Gastrocnemius medialis (tissue), 4 donors: ENCODE measurements at regions not wholly inside any gene's neighbourhood (a gene's known extent, or its start where the extent isn't known, plus 50 kb on each side); places are given as distances from the start of the nearest gene placed in this dataset.

ENCODE experiments used
- POLR2A ChIP-seq, 2 donors: fragments of 450-650 bp; IDR thresholded peaks; one replicate each; pipeline ENCODE4 v1.6.1; 2017; ENCODE audit warnings: antibody characterized with exemption in 2 of 2, mild to moderate bottlenecking in 2 of 2, moderate library complexity in 2 of 2
- TF ChIP-seq, protein P1 (sequence below), 5 experiments: fragments of 450-650 bp in 3 of 5; fragments of 200-600 bp in 2 of 5; sonication (generic) in 2 of 5; IDR thresholded peaks in 4 of 5; conservative IDR thresholded peaks in 1 of 5; 1 replicate in 4 of 5; 2 replicates in 1 of 5; pipeline ENCODE4 v1.5.1; 2016 to 2019; ENCODE audit warnings: antibody characterized with exemption in 5 of 5, mild to moderate bottlenecking in 3 of 5, moderate library complexity in 3 of 5

GRCh38 chr9:86837345-86837744, 110.0 kb downstream of the GAS1 start:
- TF ChIP-seq, protein P1, sequence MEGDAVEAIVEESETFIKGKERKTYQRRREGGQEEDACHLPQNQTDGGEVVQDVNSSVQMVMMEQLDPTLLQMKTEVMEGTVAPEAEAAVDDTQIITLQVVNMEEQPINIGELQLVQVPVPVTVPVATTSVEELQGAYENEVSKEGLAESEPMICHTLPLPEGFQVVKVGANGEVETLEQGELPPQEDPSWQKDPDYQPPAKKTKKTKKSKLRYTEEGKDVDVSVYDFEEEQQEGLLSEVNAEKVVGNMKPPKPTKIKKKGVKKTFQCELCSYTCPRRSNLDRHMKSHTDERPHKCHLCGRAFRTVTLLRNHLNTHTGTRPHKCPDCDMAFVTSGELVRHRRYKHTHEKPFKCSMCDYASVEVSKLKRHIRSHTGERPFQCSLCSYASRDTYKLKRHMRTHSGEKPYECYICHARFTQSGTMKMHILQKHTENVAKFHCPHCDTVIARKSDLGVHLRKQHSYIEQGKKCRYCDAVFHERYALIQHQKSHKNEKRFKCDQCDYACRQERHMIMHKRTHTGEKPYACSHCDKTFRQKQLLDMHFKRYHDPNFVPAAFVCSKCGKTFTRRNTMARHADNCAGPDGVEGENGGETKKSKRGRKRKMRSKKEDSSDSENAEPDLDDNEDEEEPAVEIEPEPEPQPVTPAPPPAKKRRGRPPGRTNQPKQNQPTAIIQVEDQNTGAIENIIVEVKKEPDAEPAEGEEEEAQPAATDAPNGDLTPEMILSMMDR (IDR thresholded peaks at IDR 0.05 in 4 of 5, conservative IDR thresholded peaks at IDR 0.05 in 1 of 5) = no peak
- TF ChIP-seq POLR2A (IDR thresholded peaks at IDR 0.05) = no peak
